ENCODE measurements at regions not wholly inside any gene's neighbourhood (a gene's known extent, or its start where the extent isn't known, plus 50 kb on each side); places are given as distances from the start of the nearest gene placed in this dataset.

DNA sequence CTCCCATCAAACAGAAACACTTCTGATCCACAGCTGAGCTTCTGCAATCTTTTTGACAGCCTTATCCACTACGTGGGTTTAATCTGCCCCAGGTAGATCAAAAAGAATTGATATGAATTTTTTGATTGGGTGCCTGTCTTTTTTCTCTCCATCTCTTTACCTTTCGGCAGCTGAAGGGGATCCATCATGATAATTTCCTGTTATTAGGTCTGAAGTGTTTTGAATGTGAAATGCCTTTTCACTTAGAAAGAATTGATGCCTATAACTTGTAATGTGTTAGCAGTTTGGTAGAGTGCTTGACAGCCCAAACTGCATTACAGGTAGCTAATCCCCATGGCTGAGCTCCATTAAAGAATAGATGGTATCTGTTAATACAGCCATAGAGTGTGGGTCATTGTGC lies 745.4 kb downstream of the TLR4 start:
- TF ChIP-seq, protein P1, sequence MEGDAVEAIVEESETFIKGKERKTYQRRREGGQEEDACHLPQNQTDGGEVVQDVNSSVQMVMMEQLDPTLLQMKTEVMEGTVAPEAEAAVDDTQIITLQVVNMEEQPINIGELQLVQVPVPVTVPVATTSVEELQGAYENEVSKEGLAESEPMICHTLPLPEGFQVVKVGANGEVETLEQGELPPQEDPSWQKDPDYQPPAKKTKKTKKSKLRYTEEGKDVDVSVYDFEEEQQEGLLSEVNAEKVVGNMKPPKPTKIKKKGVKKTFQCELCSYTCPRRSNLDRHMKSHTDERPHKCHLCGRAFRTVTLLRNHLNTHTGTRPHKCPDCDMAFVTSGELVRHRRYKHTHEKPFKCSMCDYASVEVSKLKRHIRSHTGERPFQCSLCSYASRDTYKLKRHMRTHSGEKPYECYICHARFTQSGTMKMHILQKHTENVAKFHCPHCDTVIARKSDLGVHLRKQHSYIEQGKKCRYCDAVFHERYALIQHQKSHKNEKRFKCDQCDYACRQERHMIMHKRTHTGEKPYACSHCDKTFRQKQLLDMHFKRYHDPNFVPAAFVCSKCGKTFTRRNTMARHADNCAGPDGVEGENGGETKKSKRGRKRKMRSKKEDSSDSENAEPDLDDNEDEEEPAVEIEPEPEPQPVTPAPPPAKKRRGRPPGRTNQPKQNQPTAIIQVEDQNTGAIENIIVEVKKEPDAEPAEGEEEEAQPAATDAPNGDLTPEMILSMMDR (IDR thresholded peaks at IDR 0.05): no peak
- TF ChIP-seq POLR2A (IDR thresholded peaks at IDR 0.05): no peak
- TF ChIP-seq POLR2AphosphoS5 (IDR thresholded peaks at IDR 0.05): no peak
